HCT116 (cell line): ENCODE measurements at regions not wholly inside any gene's neighbourhood (a gene's known extent, or its start where the extent isn't known, plus 50 kb on each side); places are given as distances from the start of the nearest gene placed in this dataset.

ENCODE experiments used
- ATAC-seq: fragments of 200-7000 bp; cut with Tn5 transposase; 2 replicates; pipeline ENCODE4 v1.9.1; 2020; ENCODE audit warnings: mild to moderate bottlenecking, moderate library complexity
- BruUV-seq: library from RNA; stranded (reverse); fragments of 400-500 nt; replicated peaks from 2 replicates; lab custom pipeline; 2021; lab: Mats Ljungman, UMichigan
- CTCF ChIA-PET: fragments of 300-600 bp; sonication (Branson Sonifier 250); formaldehyde crosslinking; loops from one replicate; lab custom pipeline; 2021; ENCODE audit warnings: antibody characterized with exemption; lab: Charles Lee
- POLR2A ChIA-PET: fragments of 300-600, 350-600 bp; sonication (Branson Sonifier 250); formaldehyde crosslinking; loops from one replicate; lab custom pipeline; 2021; ENCODE audit warnings: antibody characterized with exemption; lab: Charles Lee
- RAD21 ChIA-PET, 2 experiments: fragments of 300-600 bp; sonication (Branson Sonifier 250); formaldehyde crosslinking; loops; one replicate each; lab custom pipeline; 2023; ENCODE audit warnings: low total read pairs in 2 of 2; ENCODE audit not compliant: uncharacterized antibody in 2 of 2, unreplicated experiment in 2 of 2, low non-redundant PET in 1 of 2; lab: Charles Lee
- DNase-seq: peaks from one replicate; pipeline ENCODE4 v3.0.0-alpha.2; 2010; ENCODE audit warnings: low read depth, low spot score
- H2AFZ ChIP-seq: fragments of 200-600 bp; shearing (Covaris generic), sonication (generic); 2 replicates; pipeline ENCODE4 v1.6.1; 2017; ENCODE audit warnings: low read depth, mixed run types, mixed read lengths, antibody characterized with exemption, low read length; ENCODE audit not compliant: poor library complexity, severe bottlenecking
- H3K27ac ChIP-seq: 2 replicates; pipeline ENCODE4 v1.5.1; 2012; ENCODE audit warnings: low read depth, low read length
- H3K27me3 ChIP-seq: fragments of 200-600 bp; sonication (generic); 2 replicates; pipeline ENCODE4 v1.6.1; 2016; ENCODE audit warnings: mixed run types, low read length, mixed read lengths; ENCODE audit not compliant: insufficient read depth
- H3K36me3 ChIP-seq, 2 experiments: fragments of 200-500 bp in 1 of 2; fragments of 200-600 bp in 1 of 2; sonication (Bioruptor generic) in 1 of 2; sonication (generic) in 1 of 2; 2 replicates each; pipeline versions ENCODE4 v1.5.1 to v1.6.1; 2014 to 2016; ENCODE audit warnings: low read length in 2 of 2, inconsistent platforms in 1 of 2, mixed read lengths in 1 of 2, mixed run types in 1 of 2; ENCODE audit not compliant: insufficient read depth in 2 of 2, control insufficient read depth in 1 of 2
- H3K4me1 ChIP-seq, 2 experiments: fragments of 200-600 bp in 1 of 2; sonication (generic) in 1 of 2; 2 replicates each; pipeline versions ENCODE4 v1.5.1 to v1.6.1; 2012 to 2017; ENCODE audit warnings: low read length in 2 of 2, inconsistent platforms in 1 of 2, mild to moderate bottlenecking in 1 of 2, mixed read lengths in 1 of 2, mixed run types in 1 of 2, moderate library complexity in 1 of 2; ENCODE audit not compliant: insufficient read depth in 2 of 2, control insufficient read depth in 1 of 2
- H3K4me2 ChIP-seq: fragments of 200-600 bp; sonication (generic); 2 replicates; pipeline ENCODE4 v1.6.1; 2017; ENCODE audit warnings: mixed run types, low read length, mixed read lengths
- H3K4me3 ChIP-seq, 2 experiments: fragments of 200-600 bp in 1 of 2; sonication (generic) in 1 of 2; replicated peaks in 1 of 2; 2 replicates each; pipeline ENCODE4 v1.5.1; 2011 to 2016; ENCODE audit warnings: low read length in 2 of 2, control low read depth in 1 of 2, low read depth in 1 of 2, mild to moderate bottlenecking in 1 of 2, mixed read lengths in 1 of 2, mixed run types in 1 of 2
- H3K79me2 ChIP-seq: fragments of 200-600 bp; sonication (generic); 2 replicates; pipeline ENCODE4 v1.6.1; 2017; ENCODE audit warnings: mild to moderate bottlenecking, mixed run types, low read length, moderate library complexity, mixed read lengths; ENCODE audit not compliant: insufficient read depth
- H3K9ac ChIP-seq: fragments of 200-600 bp; sonication (generic); 2 replicates; pipeline ENCODE4 v1.6.1; 2016; ENCODE audit warnings: low read length, mixed read lengths
- H3K9me2 ChIP-seq: fragments of 200-600 bp; sonication (generic), shearing (Covaris generic); 2 replicates; pipeline ENCODE4 v1.6.1; 2017; ENCODE audit warnings: mixed run types, mild to moderate bottlenecking, moderate library complexity; ENCODE audit not compliant: insufficient read depth
- H3K9me3 ChIP-seq, 2 experiments: fragments of 200-500 bp in 1 of 2; fragments of 200-600 bp in 1 of 2; sonication (Bioruptor generic) in 1 of 2; sonication (generic) in 1 of 2; 2 replicates each; pipeline ENCODE4 v1.6.1; 2014 to 2017; ENCODE audit warnings: low read length in 2 of 2, mixed read lengths in 2 of 2, inconsistent platforms in 1 of 2, low read depth in 1 of 2, mild to moderate bottlenecking in 1 of 2, mixed run types in 1 of 2, moderate library complexity in 1 of 2; ENCODE audit not compliant: control insufficient read depth in 1 of 2, insufficient read depth in 1 of 2
- H4K20me1 ChIP-seq: fragments of 200-600 bp; sonication (generic), shearing (Covaris generic); 2 replicates; pipeline ENCODE4 v1.6.1; 2017; ENCODE audit warnings: mixed run types, mild to moderate bottlenecking, moderate library complexity; ENCODE audit not compliant: insufficient read depth
- CBX3 ChIP-seq: IDR thresholded peaks from 2 replicates; pipeline ENCODE4 v1.6.1; 2012; ENCODE audit warnings: low read depth
- ELF1 ChIP-seq: IDR thresholded peaks from 2 replicates; pipeline ENCODE4 v1.6.1; 2012; ENCODE audit warnings: low read depth, borderline replicate concordance
- EZH2 ChIP-seq: fragments of 200-600 bp; sonication (generic); IDR thresholded peaks from 2 replicates; pipeline ENCODE4 v1.6.1; 2017; ENCODE audit warnings: antibody characterized with exemption, mixed run types
- POLR2A ChIP-seq: IDR thresholded peaks from 2 replicates; pipeline ENCODE4 v1.7.0; 2011; ENCODE audit warnings: borderline replicate concordance; ENCODE audit not compliant: insufficient read depth, insufficient read length; ENCODE audit errors: extremely low read depth
- POLR2AphosphoS5 ChIP-seq: IDR thresholded peaks from 2 replicates; pipeline ENCODE4 v1.6.1; 2011; ENCODE audit warnings: mild to moderate bottlenecking, low read depth, low read length, moderate library complexity
- RAD21 ChIP-seq: IDR thresholded peaks from 2 replicates; pipeline ENCODE4 v1.6.1; 2012; ENCODE audit warnings: low read depth, mild to moderate bottlenecking
- SIN3A ChIP-seq: IDR thresholded peaks from 2 replicates; pipeline ENCODE4 v1.6.1; 2012; ENCODE audit warnings: low read depth
- SP1 ChIP-seq: IDR thresholded peaks from 2 replicates; pipeline ENCODE4 v1.6.1; 2012; ENCODE audit warnings: low read depth
- SRF ChIP-seq: IDR thresholded peaks from 2 replicates; pipeline ENCODE4 v1.6.1; 2012; ENCODE audit warnings: low read depth
- TCF7L2 ChIP-seq: IDR thresholded peaks from 2 replicates; pipeline ENCODE4 v1.7.0; 2011; ENCODE audit warnings: borderline replicate concordance, inconsistent platforms; ENCODE audit not compliant: insufficient read depth, insufficient read length; ENCODE audit errors: extremely low read depth
- ZFX ChIP-seq: fragments of 450-650 bp; IDR thresholded peaks from 2 replicates; pipeline ENCODE4 v1.6.1; 2017
- ZNF274 ChIP-seq: fragments of 200-500 bp; sonication (Bioruptor generic); IDR thresholded peaks from 2 replicates; pipeline ENCODE4 v1.6.1; 2014; ENCODE audit warnings: mild to moderate bottlenecking, low read depth, low read length, inconsistent platforms
- intact Hi-C: fragments of 100-400 bp; cut with micrococcal nuclease; formaldehyde crosslinking; loops from 2 replicates; pipeline ENCODE4 v1.10.0; 2022
- TF ChIP-seq, protein P1 (sequence below): IDR thresholded peaks from 2 replicates; pipeline ENCODE4 v1.6.1; 2012
- TF ChIP-seq, protein P2 (sequence below), 3 experiments: fragments of 200-600 bp in 1 of 3; sonication (generic) in 1 of 3; IDR thresholded peaks in 2 of 3; conservative IDR thresholded peaks in 1 of 3; 2 replicates each; pipeline ENCODE4 v1.5.1; 2012 to 2017; ENCODE audit warnings: low read depth in 2 of 3, low read length in 2 of 3, antibody characterized with exemption in 1 of 3, borderline replicate concordance in 1 of 3, control low read depth in 1 of 3, mild to moderate bottlenecking in 1 of 3, mixed read lengths in 1 of 3, mixed run types in 1 of 3, moderate library complexity in 1 of 3; ENCODE audit not compliant: insufficient read depth in 1 of 3
- TF ChIP-seq, protein P3 (sequence below): IDR thresholded peaks from 2 replicates; pipeline ENCODE4 v1.6.1; 2011; ENCODE audit warnings: mild to moderate bottlenecking, low read length, moderate library complexity; ENCODE audit not compliant: insufficient replicate concordance; ENCODE audit errors: extremely low read depth

DNA sequence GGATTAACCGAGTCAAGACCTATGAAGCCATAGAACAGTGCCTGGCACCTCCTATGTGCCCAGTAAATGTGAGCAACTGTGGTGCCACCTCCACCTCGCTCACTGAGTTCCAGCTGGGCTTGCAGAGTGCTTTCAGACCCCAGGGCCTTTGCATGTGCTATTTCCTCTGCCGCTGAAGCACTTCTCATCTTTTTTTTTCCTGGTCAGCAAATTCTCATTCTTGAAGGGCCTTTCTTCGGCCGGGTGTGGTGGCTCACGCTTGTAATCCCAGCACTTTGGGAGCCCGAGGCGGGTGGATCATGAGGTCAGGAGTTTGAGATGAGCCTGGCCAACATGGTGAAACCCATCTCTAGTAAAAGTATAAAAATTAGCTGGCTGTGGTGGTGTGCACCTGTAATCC lies 76.5 kb downstream of the MSX1 start:
- H3K9me2 ChIP-seq = no peaks in the 10 kb centered on the region
- H3K27me3 ChIP-seq = peaks cover 4% of the 10 kb centered on the region; the same call in 1 of the 2 replicates
- RAD21 ChIA-PET = no interaction called here
- no peaks in the 10 kb centered on the region for H3K4me1 ChIP-seq
- H3K4me3 ChIP-seq = no peak overlapping the region
- H3K36me3 ChIP-seq = no peaks in the 10 kb centered on the region
- CTCF ChIA-PET = no interaction called here
- ATAC-seq (no peak), DNase-seq (no peak)
- H3K9me3 ChIP-seq = no peaks in the 10 kb centered on the region
- H3K27ac ChIP-seq = no peak overlapping the region
- no peak overlapping the region for H3K4me2 ChIP-seq
- intact Hi-C loops = no loop called here
- TF ChIP-seq, protein P1, sequence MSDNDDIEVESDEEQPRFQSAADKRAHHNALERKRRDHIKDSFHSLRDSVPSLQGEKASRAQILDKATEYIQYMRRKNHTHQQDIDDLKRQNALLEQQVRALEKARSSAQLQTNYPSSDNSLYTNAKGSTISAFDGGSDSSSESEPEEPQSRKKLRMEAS = no peak
- TF ChIP-seq SIN3A = no peak
- H3K79me2 ChIP-seq = no peaks in the 10 kb centered on the region
- BruUV-seq = no TSS peak
- no peak overlapping the region for H2AFZ ChIP-seq
- no peak overlapping the region for H3K9ac ChIP-seq
- no peaks in the 10 kb centered on the region for H4K20me1 ChIP-seq
- POLR2A ChIA-PET = no interaction called here

DNA sequence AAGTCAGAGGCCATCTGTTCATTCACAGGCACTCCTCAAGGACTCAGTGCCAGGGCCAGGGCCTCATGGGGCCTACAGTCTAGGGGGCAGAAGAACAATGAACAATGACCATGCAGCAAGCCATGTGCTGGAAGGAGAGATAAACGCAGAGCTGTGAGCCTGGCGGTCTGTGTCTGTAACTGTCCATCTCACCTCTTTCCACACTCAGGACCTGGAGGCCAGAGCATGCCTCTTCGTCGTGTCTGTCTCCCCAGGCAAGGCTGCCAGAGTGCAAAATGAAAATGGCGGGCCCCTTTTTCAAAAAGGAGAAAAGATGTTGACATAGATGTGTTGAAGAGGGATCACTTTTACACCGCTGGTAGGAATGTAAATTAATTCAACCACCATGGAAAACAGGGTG lies 78.5 kb downstream of the MSX1 start:
- Histone ChIP-seq H3K4me1 (no peaks in the 10 kb centered on the region), H3K79me2 (no peaks in the 10 kb centered on the region), H2AFZ (no peak overlapping the region), H3K4me3 (no peak overlapping the region), H3K27ac (no peak overlapping the region), H3K9ac (no peak overlapping the region), H3K9me3 (no peaks in the 10 kb centered on the region), H3K27me3 (peaks cover 2% of the 10 kb centered on the region; the same call in 1 of the 2 replicates), H3K9me2 (no peaks in the 10 kb centered on the region), H3K36me3 (no peaks in the 10 kb centered on the region), H4K20me1 (no peaks in the 10 kb centered on the region), H3K4me2 (no peak overlapping the region)
- POLR2A ChIA-PET = no interaction called here
- intact Hi-C loops = no loop called here
- RAD21 ChIA-PET = no interaction called here
- ATAC-seq = no peak
- no peak for DNase-seq
- BruUV-seq = no TSS peak
- CTCF ChIA-PET = no interaction called here
- TF ChIP-seq, protein P2, sequence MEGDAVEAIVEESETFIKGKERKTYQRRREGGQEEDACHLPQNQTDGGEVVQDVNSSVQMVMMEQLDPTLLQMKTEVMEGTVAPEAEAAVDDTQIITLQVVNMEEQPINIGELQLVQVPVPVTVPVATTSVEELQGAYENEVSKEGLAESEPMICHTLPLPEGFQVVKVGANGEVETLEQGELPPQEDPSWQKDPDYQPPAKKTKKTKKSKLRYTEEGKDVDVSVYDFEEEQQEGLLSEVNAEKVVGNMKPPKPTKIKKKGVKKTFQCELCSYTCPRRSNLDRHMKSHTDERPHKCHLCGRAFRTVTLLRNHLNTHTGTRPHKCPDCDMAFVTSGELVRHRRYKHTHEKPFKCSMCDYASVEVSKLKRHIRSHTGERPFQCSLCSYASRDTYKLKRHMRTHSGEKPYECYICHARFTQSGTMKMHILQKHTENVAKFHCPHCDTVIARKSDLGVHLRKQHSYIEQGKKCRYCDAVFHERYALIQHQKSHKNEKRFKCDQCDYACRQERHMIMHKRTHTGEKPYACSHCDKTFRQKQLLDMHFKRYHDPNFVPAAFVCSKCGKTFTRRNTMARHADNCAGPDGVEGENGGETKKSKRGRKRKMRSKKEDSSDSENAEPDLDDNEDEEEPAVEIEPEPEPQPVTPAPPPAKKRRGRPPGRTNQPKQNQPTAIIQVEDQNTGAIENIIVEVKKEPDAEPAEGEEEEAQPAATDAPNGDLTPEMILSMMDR (IDR thresholded peaks at IDR 0.05 in 2 of 3, conservative IDR thresholded peaks at IDR 0.05 in 1 of 3; ENCODE audit: borderline replicate concordance in 1 of 3, insufficient read depth in 1 of 3, low read depth in 2 of 3, low read length in 2 of 3) = no peak
- TF ChIP-seq, protein P3, sequence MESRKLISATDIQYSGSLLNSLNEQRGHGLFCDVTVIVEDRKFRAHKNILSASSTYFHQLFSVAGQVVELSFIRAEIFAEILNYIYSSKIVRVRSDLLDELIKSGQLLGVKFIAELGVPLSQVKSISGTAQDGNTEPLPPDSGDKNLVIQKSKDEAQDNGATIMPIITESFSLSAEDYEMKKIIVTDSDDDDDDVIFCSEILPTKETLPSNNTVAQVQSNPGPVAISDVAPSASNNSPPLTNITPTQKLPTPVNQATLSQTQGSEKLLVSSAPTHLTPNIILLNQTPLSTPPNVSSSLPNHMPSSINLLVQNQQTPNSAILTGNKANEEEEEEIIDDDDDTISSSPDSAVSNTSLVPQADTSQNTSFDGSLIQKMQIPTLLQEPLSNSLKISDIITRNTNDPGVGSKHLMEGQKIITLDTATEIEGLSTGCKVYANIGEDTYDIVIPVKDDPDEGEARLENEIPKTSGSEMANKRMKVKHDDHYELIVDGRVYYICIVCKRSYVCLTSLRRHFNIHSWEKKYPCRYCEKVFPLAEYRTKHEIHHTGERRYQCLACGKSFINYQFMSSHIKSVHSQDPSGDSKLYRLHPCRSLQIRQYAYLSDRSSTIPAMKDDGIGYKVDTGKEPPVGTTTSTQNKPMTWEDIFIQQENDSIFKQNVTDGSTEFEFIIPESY = no peak
- TF ChIP-seq POLR2AphosphoS5 (no peak), SP1 (no peak), EZH2 (no peak), RAD21 (no peak), ZNF274 (no peak), CBX3 (no peak), ELF1 (no peak), ZFX (no peak), TCF7L2 (no peak), POLR2A (no peak), SRF (no peak)
- TF ChIP-seq, protein P1 = no peak
